K562 (cell line): ENCODE measurements at regions not wholly inside any gene's neighbourhood (a gene's known extent, or its start where the extent isn't known, plus 50 kb on each side); places are given as distances from the start of the nearest gene placed in this dataset.

Source experiments
- ATAC-seq: fragments of 200-7000 bp; cut with Tn5 transposase; 3 replicates; pipeline ENCODE4 v1.9.1; 2020; ENCODE audit warnings: moderate library complexity
- BruUV-seq: library from RNA; stranded (reverse); fragments of 400-500 nt; replicated peaks from 2 replicates; lab custom pipeline; 2021; lab: Mats Ljungman, UMichigan
- CTCF ChIA-PET: fragments of 300-600 bp; formaldehyde crosslinking; extraction: SDS; loops from one replicate; lab custom pipeline; 2021; ENCODE audit warnings: low intra/inter-chr PET ratio; lab: Yijun Ruan, JAX
- POLR2A ChIA-PET: fragments of 300-600, 350-650 bp; sonication (Branson Sonifier 250); formaldehyde crosslinking; extraction: SDS; loops from one replicate; lab custom pipeline; 2021; ENCODE audit warnings: antibody characterized with exemption, inconsistent platforms; lab: Yijun Ruan, JAX
- DNase-seq, 4 experiments: peaks; one replicate each; pipeline versions ENCODE4 v3.0.0 to v3.0.0-alpha.2; 2011 to 2018; ENCODE audit warnings: low spot score in 3 of 4, mixed read lengths in 3 of 4; ENCODE audit errors: extremely low read depth in 1 of 4
- FAIRE-seq: peaks from 2 replicates; lab custom pipeline; 2011; peaks lifted over from hg19 to GRCh38; lab: Jason Lieb, UNC
- H2AFZ ChIP-seq: 2 replicates; pipeline ENCODE4 v1.6.0; 2011; ENCODE audit warnings: low read depth, low read length, control low read depth, inconsistent platforms
- H3K27ac ChIP-seq: fragments of 200-600 bp; 3 replicates; pipeline ENCODE4 v1.8.0; 2011; ENCODE audit warnings: low read depth, mild to moderate bottlenecking, control low read depth, inconsistent platforms, low read length, moderate library complexity, mixed read lengths; ENCODE audit errors: extremely low read depth
- H3K27me3 ChIP-seq, 2 experiments: fragments of 300-600 bp in 1 of 2; 2 replicates in 1 of 2; 3 replicates in 1 of 2; pipeline versions ENCODE4 v1.6.0 to v1.8.0; 2011; ENCODE audit warnings: inconsistent platforms in 2 of 2, low read length in 2 of 2, mild to moderate bottlenecking in 1 of 2, mixed read lengths in 1 of 2, moderate library complexity in 1 of 2; ENCODE audit not compliant: control insufficient read depth in 2 of 2, insufficient read depth in 2 of 2
- H3K36me3 ChIP-seq: fragments of 300-600 bp; 3 replicates; pipeline ENCODE4 v1.8.0; 2011; ENCODE audit warnings: mild to moderate bottlenecking, low read length, inconsistent platforms; ENCODE audit not compliant: control insufficient read depth, insufficient read depth
- H3K4me1 ChIP-seq, 2 experiments: fragments of 200-600 bp in 1 of 2; replicated peaks in 1 of 2; 2 replicates in 1 of 2; 3 replicates in 1 of 2; pipeline versions ENCODE4 v1.5.1 to v1.8.0; 2011; ENCODE audit warnings: inconsistent platforms in 2 of 2, low read length in 2 of 2, mild to moderate bottlenecking in 1 of 2, mixed read lengths in 1 of 2, moderate library complexity in 1 of 2; ENCODE audit not compliant: control insufficient read depth in 2 of 2, insufficient read depth in 2 of 2
- H3K4me2 ChIP-seq: 2 replicates; pipeline ENCODE4 v1.6.1; 2011; ENCODE audit warnings: low read length, control low read depth, inconsistent platforms, mixed read lengths; ENCODE audit not compliant: insufficient read depth
- H3K4me3 ChIP-seq: fragments of 200-600 bp; sonication (generic), shearing (Covaris generic); 2 replicates; pipeline ENCODE4 v1.5.1; 2016; ENCODE audit warnings: control low read depth, inconsistent platforms
- H3K79me2 ChIP-seq: fragments of 200-600 bp; 3 replicates; pipeline ENCODE4 v1.8.0; 2011; ENCODE audit warnings: low read length, inconsistent platforms; ENCODE audit not compliant: control insufficient read depth, insufficient read depth
- H3K9ac ChIP-seq, 2 experiments: 2 replicates each; pipeline versions ENCODE4 v1.6.0 to v1.6.1; 2011; ENCODE audit warnings: low read depth in 2 of 2, low read length in 2 of 2, control low read depth in 1 of 2, inconsistent platforms in 1 of 2, mild to moderate bottlenecking in 1 of 2, mixed read lengths in 1 of 2; ENCODE audit not compliant: insufficient read depth in 1 of 2
- H3K9me1 ChIP-seq: one replicate; pipeline ENCODE4 v1.6.0; 2011; ENCODE audit warnings: inconsistent platforms, mild to moderate bottlenecking, low read length, moderate library complexity; ENCODE audit not compliant: control insufficient read depth, insufficient read depth
- H3K9me3 ChIP-seq: replicated peaks from 2 replicates; pipeline ENCODE4 v1.5.1; 2011; ENCODE audit warnings: low read depth, low read length, inconsistent platforms; ENCODE audit not compliant: control insufficient read depth, insufficient read depth
- H4K20me1 ChIP-seq: replicated peaks from 2 replicates; pipeline ENCODE4 v1.6.1; 2011; ENCODE audit warnings: low read length, inconsistent platforms, mixed read lengths; ENCODE audit not compliant: control insufficient read depth, insufficient read depth
- GATAD2B ChIP-seq: fragments of 450-650 bp; IDR thresholded peaks from 2 replicates; pipeline ENCODE4 v1.6.1; 2017; ENCODE audit warnings: mild to moderate bottlenecking, borderline replicate concordance
- KAT2B ChIP-seq: IDR thresholded peaks from one replicate; pipeline ENCODE4 v1.6.1; 2012; ENCODE audit warnings: low read depth, mild to moderate bottlenecking, control low read depth, inconsistent platforms, low read length, moderate library complexity
- KAT8 ChIP-seq: fragments of 450-650 bp; IDR thresholded peaks from 2 replicates; pipeline ENCODE4 v1.6.1; 2016; ENCODE audit warnings: low read depth, mild to moderate bottlenecking
- RFX1 ChIP-seq: fragments of 450-650 bp; IDR thresholded peaks from 2 replicates; pipeline ENCODE4 v1.6.1; 2016; ENCODE audit warnings: mild to moderate bottlenecking, moderate library complexity
- RFX5 ChIP-seq: IDR thresholded peaks from 2 replicates; pipeline ENCODE4 v1.6.1; 2011; ENCODE audit warnings: low read depth, mild to moderate bottlenecking, improper control_type of control experiment, low read length
- SNRNP70 ChIP-seq: fragments of 200-400 bp; formaldehyde crosslinking; optimal IDR thresholded peaks from 2 replicates; pipeline ENCODE3; 2017; ENCODE audit warnings: low read depth, low read length
- SP2 ChIP-seq: IDR thresholded peaks from 2 replicates; pipeline ENCODE4 v1.6.1; 2011; ENCODE audit warnings: mild to moderate bottlenecking, low read depth, low read length, moderate library complexity; ENCODE audit not compliant: poor library complexity, severe bottlenecking; ENCODE audit errors: extremely low read depth
- WGBS: fragments of 100-300 bp; shearing (Covaris generic); methylation state at CpG from one replicate; pipeline ENCODE4 v1.1.6; 2016; ENCODE audit warnings: low coverage, mixed read lengths; ENCODE audit not compliant: insufficient coverage; ENCODE audit errors: missing lambda C conversion rate; 5-methylcytosine and 5-hydroxymethylcytosine counted together
- in situ Hi-C: fragments of 300-500 bp; cut with MboI; formaldehyde crosslinking; loops from 4 replicates; pipeline ENCODE4 v1.15.0; 2018; ENCODE audit warnings: inconsistent platforms, mixed read lengths
- intact Hi-C: fragments of 100-400 bp; cut with micrococcal nuclease; formaldehyde crosslinking; loops from 2 replicates; pipeline ENCODE4 v1.14.2; 2022
- TF ChIP-seq, protein P1 (sequence below): fragments of 200-800 bp; sonication (Bioruptor generic); IDR thresholded peaks from 2 replicates; pipeline ENCODE4 v1.6.1; 2017; ENCODE audit warnings: missing genetic modification characterization, missing compliant biosample characterization

DNA sequence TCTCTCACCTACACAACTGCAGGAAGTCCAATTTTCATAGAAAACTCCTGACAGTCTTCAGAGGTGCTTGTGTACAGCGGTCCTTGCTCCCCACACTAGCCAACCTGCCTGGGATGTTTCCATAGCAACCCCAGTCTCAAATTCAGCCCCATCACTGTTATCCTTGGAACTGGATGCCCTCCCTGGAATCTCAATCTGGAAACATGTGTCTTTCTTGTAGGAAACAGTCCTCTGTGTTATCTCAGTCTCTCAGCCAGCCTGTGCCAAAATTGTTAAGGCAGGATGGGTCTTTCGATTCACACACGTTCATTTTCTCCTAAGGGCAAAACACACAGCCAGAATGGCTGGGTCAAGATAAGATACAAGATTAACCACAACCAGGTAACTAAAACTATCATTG, 295.5 kb upstream of the RND3 start:
- 2% methylated on average over 3 of the region's 3 CpGs for WGBS
- no peaks in the 10 kb centered on the region for H3K4me1 ChIP-seq
- H3K9me1 ChIP-seq = no peaks in the 10 kb centered on the region
- H3K79me2 ChIP-seq = no peaks in the 10 kb centered on the region
- no peak for DNase-seq
- TF ChIP-seq SNRNP70 (no peak), KAT8 (no peak), SP2 (no peak), RFX5 (no peak), RFX1 (peak; percentile 32), GATAD2B (no peak), KAT2B (no peak)
- TF ChIP-seq, protein P1, sequence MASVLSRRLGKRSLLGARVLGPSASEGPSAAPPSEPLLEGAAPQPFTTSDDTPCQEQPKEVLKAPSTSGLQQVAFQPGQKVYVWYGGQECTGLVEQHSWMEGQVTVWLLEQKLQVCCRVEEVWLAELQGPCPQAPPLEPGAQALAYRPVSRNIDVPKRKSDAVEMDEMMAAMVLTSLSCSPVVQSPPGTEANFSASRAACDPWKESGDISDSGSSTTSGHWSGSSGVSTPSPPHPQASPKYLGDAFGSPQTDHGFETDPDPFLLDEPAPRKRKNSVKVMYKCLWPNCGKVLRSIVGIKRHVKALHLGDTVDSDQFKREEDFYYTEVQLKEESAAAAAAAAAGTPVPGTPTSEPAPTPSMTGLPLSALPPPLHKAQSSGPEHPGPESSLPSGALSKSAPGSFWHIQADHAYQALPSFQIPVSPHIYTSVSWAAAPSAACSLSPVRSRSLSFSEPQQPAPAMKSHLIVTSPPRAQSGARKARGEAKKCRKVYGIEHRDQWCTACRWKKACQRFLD = no peak
- TF ChIP-seq, all 486 proteins: peak for 1
- Histone ChIP-seq H3K9me3 (no peaks in the 10 kb centered on the region), H3K27me3 (no peaks in the 10 kb centered on the region), H3K27ac (no peak overlapping the region), H3K36me3 (no peaks in the 10 kb centered on the region), H3K9ac (no peak overlapping the region), H2AFZ (no peak overlapping the region), H4K20me1 (no peaks in the 10 kb centered on the region), H3K4me3 (no peak overlapping the region), H3K4me2 (no peak overlapping the region)
- no TSS peak for BruUV-seq
- FAIRE-seq (no peak), ATAC-seq (no peak)
- ChIA-PET POLR2A (no interaction called here), CTCF (no interaction called here)
- intact Hi-C loops (no loop called here), in situ Hi-C loops (no loop called here)
